22Rv1 (cell line): ENCODE measurements at regions not wholly inside any gene's neighbourhood (a gene's known extent, or its start where the extent isn't known, plus 50 kb on each side); places are given as distances from the start of the nearest gene placed in this dataset.

Experiments
- ZFX ChIP-seq: fragments of 450-650 bp; IDR thresholded peaks from 2 replicates; pipeline ENCODE4 v1.6.1; 2017; ENCODE audit warnings: antibody characterized with exemption, borderline replicate concordance
- TF ChIP-seq, protein P1 (sequence below): fragments of 450-650 bp; IDR thresholded peaks from 2 replicates; pipeline ENCODE4 v1.5.1; 2017; ENCODE audit warnings: mild to moderate bottlenecking

GRCh38 chr16:85363427-85363826, 249.7 kb upstream of the GSE1 start:
- TF ChIP-seq, protein P1, sequence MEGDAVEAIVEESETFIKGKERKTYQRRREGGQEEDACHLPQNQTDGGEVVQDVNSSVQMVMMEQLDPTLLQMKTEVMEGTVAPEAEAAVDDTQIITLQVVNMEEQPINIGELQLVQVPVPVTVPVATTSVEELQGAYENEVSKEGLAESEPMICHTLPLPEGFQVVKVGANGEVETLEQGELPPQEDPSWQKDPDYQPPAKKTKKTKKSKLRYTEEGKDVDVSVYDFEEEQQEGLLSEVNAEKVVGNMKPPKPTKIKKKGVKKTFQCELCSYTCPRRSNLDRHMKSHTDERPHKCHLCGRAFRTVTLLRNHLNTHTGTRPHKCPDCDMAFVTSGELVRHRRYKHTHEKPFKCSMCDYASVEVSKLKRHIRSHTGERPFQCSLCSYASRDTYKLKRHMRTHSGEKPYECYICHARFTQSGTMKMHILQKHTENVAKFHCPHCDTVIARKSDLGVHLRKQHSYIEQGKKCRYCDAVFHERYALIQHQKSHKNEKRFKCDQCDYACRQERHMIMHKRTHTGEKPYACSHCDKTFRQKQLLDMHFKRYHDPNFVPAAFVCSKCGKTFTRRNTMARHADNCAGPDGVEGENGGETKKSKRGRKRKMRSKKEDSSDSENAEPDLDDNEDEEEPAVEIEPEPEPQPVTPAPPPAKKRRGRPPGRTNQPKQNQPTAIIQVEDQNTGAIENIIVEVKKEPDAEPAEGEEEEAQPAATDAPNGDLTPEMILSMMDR: no peak
- TF ChIP-seq ZFX: no peak
